T-helper 22 cell (primary cell): ENCODE measurements at regions not wholly inside any gene's neighbourhood (a gene's known extent, or its start where the extent isn't known, plus 50 kb on each side); places are given as distances from the start of the nearest gene placed in this dataset.
A peak's percentile ranks its signal among the peaks of the same experiment; 100 is the strongest.
"Not testable (repeated sequence)": the region's sequence is repeated elsewhere in the genome, so short reads cannot be mapped to it uniquely, and the experiment has no call there.

Experiments used
- DNase-seq: peaks from one replicate; pipeline ENCODE4 v3.0.0-alpha.2; 2020; ENCODE audit warnings: low read depth

DNA sequence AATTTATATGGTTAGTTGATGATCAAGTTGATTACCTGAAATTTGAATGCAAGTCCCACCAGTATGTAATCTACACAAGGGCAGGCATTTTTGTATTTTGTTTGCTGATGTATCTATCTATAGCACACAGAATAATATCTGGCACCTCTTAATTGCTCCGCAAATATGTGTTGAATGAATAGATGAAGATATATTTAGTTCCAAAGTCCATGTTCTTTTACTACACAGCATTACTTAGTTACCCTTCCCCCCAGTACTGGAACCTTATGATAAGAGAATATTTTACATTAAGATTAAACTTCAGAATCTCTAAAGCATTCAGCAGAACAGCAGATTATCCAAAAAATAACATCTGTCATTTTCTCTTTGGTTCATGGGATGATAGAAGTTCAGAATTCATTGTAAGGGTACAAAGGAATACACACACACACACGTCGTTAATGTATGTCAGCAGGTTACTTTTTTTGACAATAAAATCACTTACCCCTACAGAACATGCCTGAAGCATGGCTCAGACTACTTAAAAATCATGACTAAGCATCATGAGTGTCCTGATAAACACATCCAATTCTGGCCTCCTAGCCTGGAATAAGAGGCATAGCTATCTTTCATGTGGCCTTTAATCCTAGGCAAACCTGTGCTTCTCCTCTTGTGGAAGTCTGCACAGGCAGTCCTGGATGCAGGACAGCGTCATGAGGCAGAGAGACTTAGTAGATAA lies 148.9 kb upstream of the TBC1D5 start:
- DNase-seq: no peak

DNA sequence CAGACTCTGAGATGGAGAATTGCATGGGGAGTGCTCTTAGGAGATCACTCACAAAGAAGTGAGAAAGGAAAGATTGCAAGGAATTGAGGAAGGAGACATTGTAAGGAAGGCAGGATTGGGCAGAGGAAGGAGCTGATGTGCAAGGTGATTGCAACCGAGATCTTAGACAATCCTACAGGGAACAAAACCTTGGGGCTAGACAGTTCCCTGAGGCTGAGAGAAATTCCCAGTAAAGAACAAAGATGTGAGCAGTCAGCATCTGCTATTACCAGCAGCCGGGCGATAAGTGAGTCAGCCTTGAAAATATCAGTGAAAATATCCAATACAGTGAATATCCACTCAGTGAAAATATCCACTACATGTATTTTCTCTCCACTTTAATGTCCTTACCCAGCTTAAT lies 143.6 kb upstream of the TBC1D5 start:
- DNase-seq: no peak

DNA sequence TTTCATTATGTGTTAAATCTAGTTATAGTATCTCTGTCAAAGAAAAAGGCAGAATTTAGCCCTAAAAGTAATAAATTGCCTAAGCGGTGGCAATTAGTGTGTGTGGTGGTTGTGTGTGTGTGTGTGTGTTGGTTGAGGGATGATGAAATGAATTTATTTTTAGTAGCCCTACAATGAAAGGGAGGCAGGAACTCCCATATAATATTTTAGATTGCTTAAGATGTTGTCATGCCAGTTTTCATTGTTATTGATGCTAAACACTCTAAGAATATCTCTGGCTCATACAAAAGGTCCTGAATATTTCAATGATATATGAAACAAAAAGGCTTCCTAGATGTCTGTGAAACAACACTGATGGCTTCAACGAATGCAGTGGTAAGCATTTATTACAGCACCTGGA lies 140.6 kb upstream of the TBC1D5 start:
- no peak for DNase-seq

DNA sequence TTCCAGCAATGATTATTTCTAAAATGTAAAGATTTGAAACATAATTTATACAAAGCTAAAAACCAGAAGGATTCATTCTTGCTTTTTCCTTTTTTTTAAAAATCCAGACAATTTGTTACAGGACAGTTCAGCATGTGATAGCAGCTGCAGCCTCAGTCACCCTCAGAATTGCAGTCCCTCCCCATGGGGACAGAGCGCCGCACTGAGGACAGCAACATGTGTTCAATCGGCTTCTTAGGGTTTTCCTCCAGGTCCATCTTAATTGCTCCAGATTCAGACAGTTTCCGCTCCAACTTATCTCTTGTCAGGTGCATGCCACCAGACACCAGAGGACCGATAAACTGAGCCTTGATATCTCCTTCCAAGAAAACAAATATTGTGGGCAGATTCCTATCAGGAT lies 134.9 kb upstream of the TBC1D5 start:
- no peak for DNase-seq

DNA sequence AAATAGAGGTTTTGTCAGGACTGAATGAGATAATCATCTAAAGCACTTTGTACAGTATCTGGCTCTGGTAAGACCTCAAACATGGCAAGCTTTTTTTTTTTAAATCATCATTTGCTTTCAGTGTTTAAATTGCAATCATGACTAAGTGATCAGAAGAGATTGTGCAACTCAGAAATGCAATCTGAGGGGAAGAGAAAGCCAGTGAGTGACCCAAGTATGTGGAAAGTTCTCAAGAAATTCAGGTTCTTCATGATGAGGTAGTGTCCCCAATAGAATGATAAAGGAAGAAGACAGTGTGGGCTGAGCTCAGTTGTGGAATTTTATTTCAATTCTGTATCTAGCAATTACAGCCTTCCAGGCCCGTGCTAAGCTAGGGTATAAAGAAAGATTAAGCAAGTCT lies 132.2 kb upstream of the TBC1D5 start:
- no peak for DNase-seq

- no peak for DNase-seq
Measured at GRCh38 chr3:17872457-17872856, 130.0 kb upstream of the TBC1D5 start.

DNA sequence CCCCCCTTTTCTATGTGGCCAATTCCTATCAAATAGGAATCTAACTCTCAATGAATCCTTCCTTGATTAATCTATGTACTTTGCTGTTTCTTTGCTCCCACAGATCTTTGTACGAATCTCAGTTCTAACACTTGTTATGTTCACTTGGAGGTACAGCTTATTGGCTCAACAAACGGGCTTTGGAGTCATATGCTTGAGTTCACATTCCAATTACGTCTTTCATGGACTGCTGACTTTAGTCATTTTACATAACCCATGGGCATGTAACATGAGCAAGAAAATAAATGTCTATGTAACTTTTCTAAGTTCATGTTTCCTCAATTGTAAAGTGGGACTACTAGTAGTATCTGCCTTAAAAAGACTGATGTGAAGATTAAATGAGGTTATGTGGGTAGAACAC lies 123.2 kb upstream of the TBC1D5 start:
- no peak for DNase-seq

GRCh38 chr3:17861476-17861875 lies 119.0 kb upstream of the TBC1D5 start:
- no peak for DNase-seq

- DNase-seq: not testable (repeated sequence)
Measured at GRCh38 chr3:17860840-17861471, 118.5 kb upstream of the TBC1D5 start.

- DNase-seq: no peak
Measured at GRCh38 chr3:17852217-17852616, 109.8 kb upstream of the TBC1D5 start.

- no peak for DNase-seq
Measured at GRCh38 chr3:17850448-17850847, 108.0 kb upstream of the TBC1D5 start.

- DNase-seq: no peak
Measured at GRCh38 chr3:17848102-17848501, 105.7 kb upstream of the TBC1D5 start.

DNA sequence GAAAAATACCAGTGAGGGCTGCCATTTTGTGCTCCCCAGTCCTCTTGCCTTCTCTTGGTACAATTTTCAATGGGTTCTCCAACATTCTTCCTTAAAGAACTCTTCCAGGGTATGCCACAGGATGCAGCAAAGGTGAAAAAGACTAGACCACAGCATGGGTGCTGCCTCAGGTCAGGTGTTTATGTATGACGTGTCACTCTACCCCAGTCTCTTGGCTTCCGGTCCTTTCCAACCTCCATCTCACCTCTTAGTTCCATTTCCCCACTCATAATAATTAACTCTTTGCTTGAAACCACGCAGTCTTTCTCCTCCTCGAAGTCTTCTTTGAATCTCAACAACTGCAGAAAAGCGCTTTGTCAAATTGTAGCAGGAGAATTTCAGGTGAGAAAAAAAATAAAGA lies 104.7 kb upstream of the TBC1D5 start:
- no peak for DNase-seq

- DNase-seq: no peak
Measured at GRCh38 chr3:17846466-17846865, 104.0 kb upstream of the TBC1D5 start.

GRCh38 chr3:17845026-17845812 lies 102.8 kb upstream of the TBC1D5 start:
- DNase-seq: no peak

DNA sequence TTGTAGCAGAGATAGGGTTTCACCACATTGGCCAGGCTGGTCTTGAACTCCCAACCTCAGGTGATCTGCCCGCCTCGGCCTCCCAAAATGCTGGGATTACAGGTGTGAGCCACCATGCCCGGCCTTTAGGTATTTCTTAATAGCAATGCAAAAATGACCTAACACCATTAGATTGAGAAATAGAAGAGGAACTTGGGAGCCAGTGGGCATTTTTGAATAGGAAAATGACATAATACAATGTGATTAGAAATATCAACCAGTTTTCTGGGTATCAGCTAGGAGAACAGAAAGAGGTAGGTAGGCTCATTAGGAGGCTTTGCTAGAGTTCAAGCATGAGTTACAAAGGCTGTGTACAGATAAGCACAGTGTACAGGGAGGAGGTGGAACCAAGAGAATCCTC lies 101.8 kb upstream of the TBC1D5 start:
- no peak for DNase-seq

- peak; percentile 10 for DNase-seq
Measured at GRCh38 chr3:17841190-17841828, 98.9 kb upstream of the TBC1D5 start.

DNA sequence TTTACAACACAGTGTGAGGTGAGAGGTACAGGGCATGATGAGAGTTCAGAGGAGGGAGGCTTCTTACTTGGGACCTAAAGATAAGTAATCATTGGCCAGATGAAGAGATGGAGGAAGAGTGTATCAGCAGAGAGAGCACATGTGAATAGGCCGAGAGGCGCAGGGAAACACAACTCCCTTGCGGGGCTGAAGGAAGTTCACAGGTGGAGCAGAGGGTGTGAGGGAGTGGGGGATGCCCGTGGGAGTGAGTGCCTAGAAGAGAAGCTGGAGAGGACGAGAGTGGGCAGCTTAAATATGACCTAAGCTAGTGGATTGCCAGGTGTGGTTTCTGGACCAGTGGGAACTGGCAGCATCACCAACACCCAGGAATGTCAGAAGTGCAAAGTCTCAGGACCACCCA lies 98.2 kb upstream of the TBC1D5 start:
- DNase-seq: no peak

- no peak for DNase-seq
Measured at GRCh38 chr3:17840126-17840525, 97.7 kb upstream of the TBC1D5 start.

DNA sequence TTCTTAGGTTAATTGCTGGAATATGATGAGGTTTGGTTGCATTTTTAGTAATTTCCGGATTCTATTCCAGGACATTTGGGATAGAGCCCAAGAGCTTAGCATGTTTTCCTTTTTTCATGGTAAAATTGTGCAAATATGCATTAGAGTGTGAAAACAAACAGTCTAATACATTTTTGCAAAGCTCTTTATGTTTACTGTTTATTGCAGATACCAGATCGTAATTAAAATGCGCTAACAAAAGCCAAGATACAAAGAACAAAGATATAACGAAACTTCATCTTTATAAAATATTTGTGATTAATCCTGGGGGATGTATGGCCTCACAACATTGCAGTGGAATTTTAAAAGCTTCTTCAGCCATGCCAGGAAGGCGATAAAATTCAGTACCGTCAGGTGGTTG lies 94.5 kb upstream of the TBC1D5 start:
- DNase-seq: no peak

DNA sequence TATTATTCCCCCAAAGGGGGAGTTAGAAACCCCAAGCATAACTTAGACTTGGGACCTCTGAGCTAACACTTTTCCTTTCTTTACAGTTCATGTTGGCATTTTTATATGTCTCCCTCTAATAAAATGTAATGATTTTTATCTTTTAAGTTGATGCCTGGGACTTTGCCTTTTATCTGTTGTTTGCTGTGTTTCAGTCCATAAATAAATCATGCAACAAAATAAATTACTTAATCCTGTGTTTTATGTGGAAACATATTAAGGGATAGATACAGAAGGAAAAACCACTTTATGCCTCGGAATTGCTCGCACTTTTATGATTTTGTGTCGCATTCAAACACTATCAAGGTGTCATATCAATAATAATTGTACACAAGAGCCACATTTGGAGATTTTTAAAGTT lies 93.7 kb upstream of the TBC1D5 start:
- DNase-seq: no peak

GRCh38 chr3:17833786-17834559 lies 91.5 kb upstream of the TBC1D5 start:
- no peak for DNase-seq
